SKM-1 (cell line): ENCODE measurements at regions not wholly inside any gene's neighbourhood (a gene's known extent, or its start where the extent isn't known, plus 50 kb on each side); places are given as distances from the start of the nearest gene placed in this dataset.

Experiments used
- DNase-seq: peaks from one replicate; lab custom pipeline; 2025; ENCODE audit not compliant: unreplicated experiment; lab: John Stamatoyannopoulos, UW

DNA sequence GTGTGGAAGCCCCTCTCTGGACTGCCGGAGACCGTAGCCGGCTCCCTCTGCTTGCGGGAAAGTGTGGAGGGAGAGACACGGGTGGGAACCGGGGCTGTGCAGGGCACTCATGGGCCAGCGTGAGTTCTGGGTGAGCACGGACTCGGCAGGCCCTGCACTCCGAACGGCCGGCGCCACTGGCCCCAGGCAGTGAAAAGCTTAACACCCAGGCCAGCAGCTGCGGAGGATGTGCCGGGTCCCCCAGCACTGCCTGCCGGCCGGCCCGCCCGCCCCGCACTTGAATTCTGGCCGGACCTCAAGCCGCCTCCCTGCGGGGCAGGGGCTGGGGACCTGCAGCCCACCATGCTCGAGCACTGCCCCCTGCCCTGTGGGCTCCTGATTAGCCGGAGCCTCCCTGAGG is 147.0 kb downstream of the FGF9 start:
- DNase-seq: no peak

DNA sequence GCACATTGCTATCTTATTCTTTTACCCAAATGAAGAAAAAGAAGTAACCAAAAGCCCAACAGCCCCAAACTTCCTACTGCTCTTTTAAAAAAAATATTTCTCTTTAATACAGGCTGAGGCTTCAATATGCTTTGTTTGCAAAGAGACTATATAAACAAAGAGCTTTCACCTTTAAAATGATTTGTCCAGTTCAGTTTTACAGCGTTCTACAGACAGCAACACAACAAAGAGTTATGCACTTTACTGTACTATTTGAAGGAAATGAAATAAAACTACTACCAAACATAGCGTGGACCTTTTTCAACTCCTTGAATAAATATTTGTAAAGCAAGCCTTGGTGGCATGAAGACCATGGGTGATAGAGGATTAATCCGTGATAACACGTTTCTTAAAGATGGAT is 151.2 kb downstream of the FGF9 start:
- no peak for DNase-seq

- no peak for DNase-seq
Observed at GRCh38 chr13:21823416-21823815, 152.5 kb downstream of the FGF9 start.

DNA sequence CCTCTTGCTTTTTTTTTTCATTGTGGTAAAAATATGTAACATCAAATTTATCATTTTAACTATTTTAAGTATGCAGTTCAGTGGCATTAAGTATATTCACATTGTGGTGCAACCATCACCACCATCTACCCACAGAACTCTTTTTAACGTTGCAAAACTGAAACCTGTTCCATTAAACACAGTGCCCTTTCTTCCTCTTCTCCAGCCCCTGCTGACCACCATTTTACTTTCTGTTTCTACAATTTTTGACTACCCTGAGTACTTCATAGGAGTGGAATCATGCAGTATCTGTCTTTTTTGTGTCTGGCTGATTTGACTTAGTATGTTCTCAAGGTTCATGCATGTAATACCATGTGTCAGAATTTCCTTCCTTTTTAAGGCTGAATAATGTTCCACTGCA is 153.1 kb downstream of the FGF9 start:
- DNase-seq: no peak

- DNase-seq: no peak
Observed at GRCh38 chr13:21825186-21825585, 154.3 kb downstream of the FGF9 start.

- no peak for DNase-seq
Observed at GRCh38 chr13:21825801-21826200, 154.9 kb downstream of the FGF9 start.

- no peak for DNase-seq
Observed at GRCh38 chr13:21826214-21827015, 155.5 kb downstream of the FGF9 start.

- DNase-seq: no peak
Observed at GRCh38 chr13:21831654-21832324, 160.9 kb downstream of the FGF9 start.

DNA sequence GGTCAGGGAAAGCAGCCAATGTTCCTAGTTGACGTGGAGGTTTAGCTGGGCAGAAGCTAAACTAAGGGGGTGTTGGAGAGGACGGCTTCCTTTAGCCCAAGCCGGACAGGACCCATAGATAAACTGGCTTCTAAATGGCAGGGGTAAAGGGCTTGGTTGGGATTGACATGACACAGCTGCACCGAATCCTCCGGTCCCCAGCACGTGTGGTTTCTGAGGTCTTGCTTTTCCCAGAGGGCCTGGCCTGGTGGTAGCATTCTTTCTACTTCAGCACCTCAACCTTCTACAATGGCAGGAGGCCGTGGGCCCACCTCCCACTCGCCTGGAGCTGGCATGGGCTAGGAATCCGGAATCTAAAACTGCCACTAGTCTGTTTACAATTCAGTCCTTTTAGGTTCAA is 163.0 kb downstream of the FGF9 start:
- no peak for DNase-seq

- no peak for DNase-seq
Observed at GRCh38 chr13:21834521-21834920, 163.6 kb downstream of the FGF9 start.

DNA sequence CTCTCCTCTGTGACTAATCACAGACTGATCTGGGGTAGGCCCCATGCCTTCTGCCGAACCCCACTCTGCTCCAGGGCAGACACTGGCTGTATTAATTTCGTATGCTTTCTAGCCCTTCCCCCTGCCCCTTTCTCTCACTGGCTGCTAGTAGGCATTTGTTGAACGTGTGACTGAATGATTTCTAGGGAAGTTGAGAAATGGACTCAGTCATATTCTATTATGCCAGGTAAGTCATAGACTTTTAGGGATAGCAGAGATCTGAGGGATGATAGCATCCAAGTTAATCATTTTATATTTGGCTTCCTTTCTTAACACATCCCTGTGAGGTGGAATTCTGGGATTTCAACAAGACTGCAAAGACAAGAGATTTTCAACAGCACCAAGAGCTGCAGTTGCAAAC is 166.4 kb downstream of the FGF9 start:
- DNase-seq: no peak

DNA sequence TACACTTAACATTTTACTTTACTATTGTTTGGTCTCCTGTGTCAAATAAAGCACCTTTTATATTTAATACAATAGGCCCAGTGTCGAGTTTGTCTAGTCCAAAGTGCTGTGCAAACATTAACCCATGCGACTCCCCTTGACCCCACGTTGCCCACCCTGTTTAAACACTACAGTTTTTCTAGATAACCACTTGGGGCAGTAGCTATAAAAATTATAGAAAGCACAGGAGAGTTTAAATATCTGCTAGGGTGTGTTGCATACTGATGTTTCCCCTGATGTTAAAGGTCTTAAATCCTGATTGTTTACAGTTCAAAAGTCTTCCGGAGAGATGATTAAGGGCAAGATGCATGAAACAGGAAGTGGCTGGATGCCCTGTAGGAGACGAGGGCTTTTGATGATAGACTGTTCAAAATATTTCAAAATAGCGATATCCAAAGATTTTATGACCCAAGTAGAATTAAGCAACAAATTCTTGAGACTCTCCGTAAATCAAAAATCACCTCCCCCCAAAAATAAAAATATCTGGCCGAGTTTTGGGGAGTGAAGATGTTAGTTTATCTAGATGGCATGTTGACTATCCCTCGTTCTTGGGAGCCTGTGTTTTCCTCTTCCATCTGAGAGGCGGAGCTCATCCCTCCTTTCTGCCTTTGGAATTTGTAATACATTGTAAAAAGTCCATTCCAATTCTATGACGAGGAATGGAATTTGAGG is 167.1 kb downstream of the FGF9 start:
- DNase-seq: no peak

- DNase-seq: no peak
Observed at GRCh38 chr13:21846605-21847004, 175.7 kb downstream of the FGF9 start.

GRCh38 chr13:21849323-21849722 is 178.4 kb downstream of the FGF9 start:
- DNase-seq: peak; percentile 10

DNA sequence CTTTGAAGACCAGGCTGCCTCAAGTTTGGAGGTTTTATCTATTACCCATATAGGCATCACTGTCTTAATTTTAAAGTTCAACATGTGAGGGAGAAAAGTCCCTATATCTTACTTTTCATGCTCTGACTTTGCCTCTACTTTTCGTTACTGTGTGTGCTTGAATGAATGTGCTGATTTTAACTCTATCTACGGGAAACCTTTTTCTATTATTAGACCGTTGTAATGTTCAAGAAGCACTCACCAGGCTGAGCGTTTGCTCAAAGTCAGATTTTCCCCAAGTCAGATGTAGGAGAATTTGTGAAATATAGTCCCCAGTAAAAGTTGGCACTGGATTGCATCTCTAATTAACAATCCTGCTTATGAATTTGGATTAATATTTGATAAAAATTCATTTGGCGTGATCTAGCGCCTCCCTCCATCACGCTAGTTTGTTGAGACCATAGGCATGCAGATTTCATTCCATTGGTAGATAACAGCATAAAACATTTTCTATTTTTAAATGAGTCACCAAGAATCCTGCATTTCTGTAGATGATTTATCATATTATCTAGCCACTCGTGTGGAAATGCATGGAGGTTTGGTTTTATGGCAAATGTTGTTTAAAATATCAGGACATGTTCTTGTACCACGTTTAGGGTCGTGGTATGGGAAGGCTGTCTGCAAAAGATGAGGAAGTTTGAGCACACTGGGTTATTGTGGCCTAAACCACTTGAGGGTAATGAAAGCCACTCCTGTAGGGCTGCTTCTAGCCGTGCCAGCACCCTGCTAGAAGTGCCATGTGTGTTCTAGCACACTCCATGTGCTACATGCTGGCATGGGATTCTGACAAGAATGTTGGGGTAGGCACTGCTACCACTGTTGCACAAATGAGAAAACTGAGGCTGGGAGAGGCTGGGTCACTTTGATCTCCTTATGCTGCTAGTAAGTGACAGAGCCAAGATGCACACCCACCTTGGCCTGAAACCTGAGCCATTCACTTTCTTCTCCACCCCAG is 179.4 kb downstream of the FGF9 start:
- no peak for DNase-seq

- DNase-seq: no peak
Observed at GRCh38 chr13:21852043-21852442, 181.2 kb downstream of the FGF9 start.

- DNase-seq: no peak
Observed at GRCh38 chr13:21853779-21854178, 182.9 kb downstream of the FGF9 start.

DNA sequence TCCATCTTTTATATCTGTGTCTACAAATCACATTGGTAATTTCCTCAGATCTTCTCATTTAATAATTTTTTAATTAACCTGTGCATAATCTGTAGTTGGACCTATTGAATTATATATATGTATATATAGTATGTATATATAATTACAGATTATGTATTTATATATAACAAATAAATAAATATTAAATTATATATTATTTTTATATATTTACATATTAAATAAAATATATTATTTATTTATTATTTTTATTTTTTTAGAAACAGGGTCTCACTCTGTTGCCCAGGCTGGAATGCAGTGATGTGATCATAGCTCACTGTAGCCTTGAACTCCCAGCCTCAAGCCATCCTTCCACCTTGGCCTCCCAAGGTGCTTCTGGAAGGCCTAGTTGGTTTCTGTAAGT is 197.9 kb downstream of the FGF9 start:
- no peak for DNase-seq

DNA sequence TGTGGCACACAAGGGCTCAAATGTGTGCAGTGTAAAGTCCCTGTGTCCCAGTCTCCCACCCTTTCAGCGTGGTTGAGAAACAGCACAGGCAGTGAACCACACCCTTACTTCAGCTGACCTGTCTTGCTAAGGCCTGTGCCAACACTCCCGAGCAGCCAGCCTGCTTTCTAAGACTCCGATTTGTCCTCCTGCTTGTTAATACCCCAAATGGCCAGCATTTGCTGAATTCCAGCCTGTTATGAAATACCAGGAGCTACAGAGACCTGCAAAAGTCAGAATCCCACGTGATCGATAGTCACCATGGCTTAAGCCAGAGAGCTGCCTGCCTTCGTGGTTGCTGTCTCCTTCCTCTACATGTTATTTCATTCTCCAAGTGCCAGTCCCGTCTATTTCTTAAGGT is 200.5 kb downstream of the FGF9 start:
- DNase-seq: no peak

DNA sequence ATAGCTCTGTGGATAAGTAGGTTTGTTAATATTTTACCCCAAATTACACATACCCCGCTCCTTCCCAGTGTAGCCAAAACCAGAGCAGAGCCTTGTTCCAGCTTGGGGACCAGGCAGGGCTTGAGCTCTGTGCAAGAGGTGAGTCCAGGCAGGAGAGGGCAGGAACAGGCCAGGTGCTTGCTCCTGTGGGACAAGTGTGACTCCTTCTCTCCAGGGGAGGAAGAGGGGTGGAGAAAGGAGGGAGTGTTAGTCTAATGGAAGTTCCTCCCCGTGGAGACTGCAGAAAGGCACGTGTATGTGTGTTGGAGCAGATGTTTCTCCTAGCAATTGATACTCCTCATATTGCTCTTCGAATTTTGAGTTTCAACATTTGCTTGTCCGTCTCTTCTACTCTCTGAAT is 201.0 kb downstream of the FGF9 start:
- DNase-seq: no peak

GRCh38 chr13:21872795-21873194 is 201.9 kb downstream of the FGF9 start:
- DNase-seq: no peak
